ENCODE measurements at regions not wholly inside any gene's neighbourhood (a gene's known extent, or its start where the extent isn't known, plus 50 kb on each side); places are given as distances from the start of the nearest gene placed in this dataset.

DNA sequence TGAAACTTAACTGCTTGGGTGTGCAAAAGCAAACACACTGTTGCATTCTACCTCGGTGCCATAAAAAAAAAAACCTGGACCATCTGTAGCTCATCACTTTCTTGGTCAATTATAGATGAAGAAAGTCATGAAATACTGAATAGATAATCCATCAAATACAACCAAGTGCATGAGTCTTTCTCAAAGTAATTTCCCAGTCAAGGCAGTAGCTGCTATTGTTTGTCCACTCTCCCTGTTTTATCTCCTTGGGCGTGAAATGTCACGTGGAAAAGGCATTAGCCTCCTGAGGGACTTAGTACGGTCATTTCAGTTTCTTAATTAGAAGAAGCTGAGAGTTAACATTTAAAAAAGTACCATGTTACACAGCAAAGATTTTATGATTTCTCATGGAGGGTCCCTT lies 1697.9 kb downstream of the PCDH9 start:
- H3K4me2 ChIP-seq (ENCODE audit: low read depth, low read length, poor library complexity, severe bottlenecking): peak overlapping the region; percentile 42
- H3K27me3 ChIP-seq (ENCODE audit: low read length): no peaks in the 10 kb centered on the region
- peak overlapping the region; percentile 18 for H3K4me3 ChIP-seq (ENCODE audit: insufficient read depth, low read length, poor library complexity, severe bottlenecking)
- H3K9me3 ChIP-seq (ENCODE audit: insufficient read depth, low read length): no peaks in the 10 kb centered on the region
- no peaks in the 10 kb centered on the region for H4K20me1 ChIP-seq (ENCODE audit: low read depth, low read length)
- no peaks in the 10 kb centered on the region for H3F3A ChIP-seq (ENCODE audit: insufficient read depth)
- no peaks in the 10 kb centered on the region for H3K36me3 ChIP-seq (ENCODE audit: low read length)
- no peak overlapping the region for H3K27ac ChIP-seq (ENCODE audit: low read depth, low read length)
- H3K9me2 ChIP-seq (replicated peaks; ENCODE audit: insufficient read depth, low read length): no peaks in the 10 kb centered on the region
- TF ChIP-seq, protein P1, sequence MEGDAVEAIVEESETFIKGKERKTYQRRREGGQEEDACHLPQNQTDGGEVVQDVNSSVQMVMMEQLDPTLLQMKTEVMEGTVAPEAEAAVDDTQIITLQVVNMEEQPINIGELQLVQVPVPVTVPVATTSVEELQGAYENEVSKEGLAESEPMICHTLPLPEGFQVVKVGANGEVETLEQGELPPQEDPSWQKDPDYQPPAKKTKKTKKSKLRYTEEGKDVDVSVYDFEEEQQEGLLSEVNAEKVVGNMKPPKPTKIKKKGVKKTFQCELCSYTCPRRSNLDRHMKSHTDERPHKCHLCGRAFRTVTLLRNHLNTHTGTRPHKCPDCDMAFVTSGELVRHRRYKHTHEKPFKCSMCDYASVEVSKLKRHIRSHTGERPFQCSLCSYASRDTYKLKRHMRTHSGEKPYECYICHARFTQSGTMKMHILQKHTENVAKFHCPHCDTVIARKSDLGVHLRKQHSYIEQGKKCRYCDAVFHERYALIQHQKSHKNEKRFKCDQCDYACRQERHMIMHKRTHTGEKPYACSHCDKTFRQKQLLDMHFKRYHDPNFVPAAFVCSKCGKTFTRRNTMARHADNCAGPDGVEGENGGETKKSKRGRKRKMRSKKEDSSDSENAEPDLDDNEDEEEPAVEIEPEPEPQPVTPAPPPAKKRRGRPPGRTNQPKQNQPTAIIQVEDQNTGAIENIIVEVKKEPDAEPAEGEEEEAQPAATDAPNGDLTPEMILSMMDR (IDR thresholded peaks at IDR 0.05; ENCODE audit: insufficient read depth, low read length, poor library complexity, severe bottlenecking): no peak
- TF ChIP-seq EZH2phosphoT487 (conservative IDR thresholded peaks at IDR 0.05; ENCODE audit: low read length): no peak
- peak overlapping the region; percentile 3; the same call in 1 of the 2 replicates for H3K9ac ChIP-seq (ENCODE audit: low read length)
- peak overlapping the region; percentile 89 for H2AFZ ChIP-seq (ENCODE audit: low read depth, low read length, severe bottlenecking)
- H3K79me2 ChIP-seq (ENCODE audit: insufficient read depth, low read length): no peaks in the 10 kb centered on the region

- Histone ChIP-seq H3K36me3 (ENCODE audit: low read length) (no peaks in the 10 kb centered on the region), H3K9me2 (replicated peaks; ENCODE audit: insufficient read depth, low read length) (no peaks in the 10 kb centered on the region), H3K9ac (ENCODE audit: low read length) (no peak overlapping the region), H3K4me3 (ENCODE audit: insufficient read depth, low read length, poor library complexity, severe bottlenecking) (no peak overlapping the region), H3K4me2 (ENCODE audit: low read depth, low read length, poor library complexity, severe bottlenecking) (no peak overlapping the region), H3K9me3 (ENCODE audit: insufficient read depth, low read length) (no peaks in the 10 kb centered on the region), H2AFZ (ENCODE audit: low read depth, low read length, severe bottlenecking) (peak overlapping the region; percentile 43), H3K27ac (ENCODE audit: low read depth, low read length) (no peak overlapping the region), H3K79me2 (ENCODE audit: insufficient read depth, low read length) (no peaks in the 10 kb centered on the region), H4K20me1 (ENCODE audit: low read depth, low read length) (no peaks in the 10 kb centered on the region), H3K27me3 (ENCODE audit: low read length) (no peaks in the 10 kb centered on the region), H3F3A (ENCODE audit: insufficient read depth) (no peaks in the 10 kb centered on the region)
- no peak for TF ChIP-seq EZH2phosphoT487 (conservative IDR thresholded peaks at IDR 0.05; ENCODE audit: low read length)
- TF ChIP-seq, protein P1 (IDR thresholded peaks at IDR 0.05; ENCODE audit: insufficient read depth, low read length, poor library complexity, severe bottlenecking): no peak
Measured at GRCh38 chr13:65530688-65531087, 1699.4 kb downstream of the PCDH9 start.

GRCh38 chr13:65529541-65529940 lies 1700.6 kb downstream of the PCDH9 start:
- TF ChIP-seq, protein P1 (IDR thresholded peaks at IDR 0.05; ENCODE audit: insufficient read depth, low read length, poor library complexity, severe bottlenecking): no peak
- no peak for TF ChIP-seq EZH2phosphoT487 (conservative IDR thresholded peaks at IDR 0.05; ENCODE audit: low read length)
- no peak overlapping the region for H3K27ac ChIP-seq (ENCODE audit: low read depth, low read length)
- no peak overlapping the region for H3K4me3 ChIP-seq (ENCODE audit: insufficient read depth, low read length, poor library complexity, severe bottlenecking)
- H3F3A ChIP-seq (ENCODE audit: insufficient read depth): no peaks in the 10 kb centered on the region
- no peak overlapping the region for H2AFZ ChIP-seq (ENCODE audit: low read depth, low read length, severe bottlenecking)
- H4K20me1 ChIP-seq (ENCODE audit: low read depth, low read length): no peaks in the 10 kb centered on the region
- H3K9ac ChIP-seq (ENCODE audit: low read length): no peak overlapping the region
- H3K9me3 ChIP-seq (ENCODE audit: insufficient read depth, low read length): no peaks in the 10 kb centered on the region
- no peaks in the 10 kb centered on the region for H3K9me2 ChIP-seq (replicated peaks; ENCODE audit: insufficient read depth, low read length)
- no peak overlapping the region for H3K4me2 ChIP-seq (ENCODE audit: low read depth, low read length, poor library complexity, severe bottlenecking)
- no peaks in the 10 kb centered on the region for H3K79me2 ChIP-seq (ENCODE audit: insufficient read depth, low read length)
- H3K36me3 ChIP-seq (ENCODE audit: low read length): no peaks in the 10 kb centered on the region
- H3K27me3 ChIP-seq (ENCODE audit: low read length): no peaks in the 10 kb centered on the region

Measured in SU-DHL-6 (cell line).